ENCODE measurements at regions not wholly inside any gene's neighbourhood (a gene's known extent, or its start where the extent isn't known, plus 50 kb on each side); places are given as distances from the start of the nearest gene placed in this dataset.
A peak's percentile ranks its signal among the peaks of the same experiment; 100 is the strongest.

DNA sequence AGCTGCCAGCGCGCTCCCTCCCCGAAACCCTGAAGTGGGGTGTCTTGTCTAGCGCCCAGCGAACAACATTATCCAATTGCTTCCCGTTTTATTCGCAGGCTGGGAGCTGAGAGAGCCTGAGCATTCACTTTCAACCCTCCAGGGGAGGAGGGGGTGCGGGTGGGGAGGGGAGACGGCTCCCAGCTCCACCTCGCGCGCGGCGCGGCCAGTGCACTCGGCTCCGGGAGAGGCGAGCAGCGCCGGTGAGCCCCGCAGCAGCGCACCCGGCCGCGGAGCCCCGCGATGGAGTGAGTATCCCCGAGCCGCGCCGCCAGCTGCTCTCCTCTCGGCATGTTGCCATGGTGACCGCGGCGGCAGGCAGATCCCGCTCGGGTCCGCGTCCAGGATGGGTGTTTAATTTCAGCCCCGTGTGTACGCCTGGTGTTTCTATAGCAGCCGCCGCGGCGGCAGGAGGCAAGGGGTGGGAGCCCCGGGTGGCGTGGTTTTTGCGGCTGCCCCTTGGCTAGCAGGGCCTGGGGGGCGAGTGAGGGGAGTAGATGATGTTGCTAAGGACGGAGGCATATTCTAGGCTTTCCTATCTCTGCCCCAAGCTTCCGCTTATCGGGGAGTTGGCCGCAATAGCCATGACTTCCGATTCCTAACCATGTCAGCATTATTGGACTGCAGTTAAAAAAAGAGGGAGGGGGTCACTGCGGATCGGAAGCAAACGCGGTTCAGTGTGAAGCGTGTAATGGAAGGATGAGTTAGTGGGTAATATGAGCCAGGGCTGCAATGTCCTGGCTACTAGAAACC, 139.2 kb upstream of the PALM2AKAP2 start:
- H3K9me3 ChIP-seq (ENCODE audit: control insufficient read depth, insufficient read depth, low read depth, low read length) = no peaks in the 10 kb centered on the region
- H3K79me2 ChIP-seq (ENCODE audit: control insufficient read depth, insufficient read depth, low read length) = no peaks in the 10 kb centered on the region
- H3K36me3 ChIP-seq (ENCODE audit: control insufficient read depth, insufficient read depth, low read length) = no peaks in the 10 kb centered on the region
- H4K20me1 ChIP-seq (ENCODE audit: control insufficient read depth, extremely low read depth, insufficient read depth, low read length) = no peaks in the 10 kb centered on the region
- H3K4me1 ChIP-seq (ENCODE audit: control insufficient read depth, extremely low read depth, insufficient read depth, low read length) = peaks cover 5% of the 10 kb centered on the region
- TF ChIP-seq, protein P1, sequence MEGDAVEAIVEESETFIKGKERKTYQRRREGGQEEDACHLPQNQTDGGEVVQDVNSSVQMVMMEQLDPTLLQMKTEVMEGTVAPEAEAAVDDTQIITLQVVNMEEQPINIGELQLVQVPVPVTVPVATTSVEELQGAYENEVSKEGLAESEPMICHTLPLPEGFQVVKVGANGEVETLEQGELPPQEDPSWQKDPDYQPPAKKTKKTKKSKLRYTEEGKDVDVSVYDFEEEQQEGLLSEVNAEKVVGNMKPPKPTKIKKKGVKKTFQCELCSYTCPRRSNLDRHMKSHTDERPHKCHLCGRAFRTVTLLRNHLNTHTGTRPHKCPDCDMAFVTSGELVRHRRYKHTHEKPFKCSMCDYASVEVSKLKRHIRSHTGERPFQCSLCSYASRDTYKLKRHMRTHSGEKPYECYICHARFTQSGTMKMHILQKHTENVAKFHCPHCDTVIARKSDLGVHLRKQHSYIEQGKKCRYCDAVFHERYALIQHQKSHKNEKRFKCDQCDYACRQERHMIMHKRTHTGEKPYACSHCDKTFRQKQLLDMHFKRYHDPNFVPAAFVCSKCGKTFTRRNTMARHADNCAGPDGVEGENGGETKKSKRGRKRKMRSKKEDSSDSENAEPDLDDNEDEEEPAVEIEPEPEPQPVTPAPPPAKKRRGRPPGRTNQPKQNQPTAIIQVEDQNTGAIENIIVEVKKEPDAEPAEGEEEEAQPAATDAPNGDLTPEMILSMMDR (conservative IDR thresholded peaks at IDR 0.05 in 1 of 2, IDR thresholded peaks at IDR 0.05 in 1 of 2; ENCODE audit: low read depth in 1 of 2, low read length in 2 of 2) = no peak
- peak; percentile 88 for TF ChIP-seq EZH2 (IDR thresholded peaks at IDR 0.05; ENCODE audit: low read length, missing control alignments)
- peaks cover 39% of the 10 kb centered on the region for H3K27me3 ChIP-seq (ENCODE audit: control insufficient read depth, insufficient read depth, low read length)
- H3K9ac ChIP-seq (ENCODE audit: insufficient read depth, low read length) = peak overlapping the region; percentile 23
- no peak overlapping the region for H3K27ac ChIP-seq (ENCODE audit: insufficient read depth, low read length)
- peak overlapping the region; percentile 31 to 52 (median 40) for H3K4me3 ChIP-seq (replicated peaks in 1 of 4; ENCODE audit: control extremely low read depth in 1 of 4, insufficient read depth in 1 of 4, low read depth in 3 of 4, low read length in 4 of 4)
- peak; percentile 39 to 62 for DNase-seq (ENCODE audit: low read depth in 2 of 2)
- no peak overlapping the region for H2AFZ ChIP-seq (ENCODE audit: low read length)
- peak overlapping the region; percentile 80 for H3K4me2 ChIP-seq (ENCODE audit: extremely low read depth, insufficient read depth, low read length)

DNA sequence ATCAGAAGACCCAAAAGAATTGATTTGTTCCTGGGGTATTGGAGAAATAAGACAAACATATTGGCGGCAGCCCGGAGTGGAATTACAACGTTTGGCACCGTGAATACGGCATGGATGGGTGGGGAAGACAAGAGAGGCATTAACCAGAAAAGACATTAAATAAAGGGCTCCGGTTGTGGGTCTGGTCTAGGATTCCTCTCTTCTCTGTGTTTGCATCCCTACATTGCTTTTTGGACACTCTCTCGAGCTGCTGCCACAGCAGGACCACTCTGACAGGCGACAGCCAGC, 138.7 kb upstream of the PALM2AKAP2 start:
- H4K20me1 ChIP-seq (ENCODE audit: control insufficient read depth, extremely low read depth, insufficient read depth, low read length) = no peaks in the 10 kb centered on the region
- no peak overlapping the region for H2AFZ ChIP-seq (ENCODE audit: low read length)
- H3K79me2 ChIP-seq (ENCODE audit: control insufficient read depth, insufficient read depth, low read length) = no peaks in the 10 kb centered on the region
- no peak for DNase-seq (ENCODE audit: low read depth in 2 of 2)
- peaks cover 5% of the 10 kb centered on the region for H3K4me1 ChIP-seq (ENCODE audit: control insufficient read depth, extremely low read depth, insufficient read depth, low read length)
- H3K9me3 ChIP-seq (ENCODE audit: control insufficient read depth, insufficient read depth, low read depth, low read length) = no peaks in the 10 kb centered on the region
- peak overlapping the region in 2 of 4 experiments; percentile 47 to 52 for H3K4me3 ChIP-seq (replicated peaks in 1 of 4; ENCODE audit: control extremely low read depth in 1 of 4, insufficient read depth in 1 of 4, low read depth in 3 of 4, low read length in 4 of 4)
- H3K9ac ChIP-seq (ENCODE audit: insufficient read depth, low read length) = no peak overlapping the region
- no peak overlapping the region for H3K27ac ChIP-seq (ENCODE audit: insufficient read depth, low read length)
- H3K27me3 ChIP-seq (ENCODE audit: control insufficient read depth, insufficient read depth, low read length) = peaks cover 39% of the 10 kb centered on the region
- TF ChIP-seq EZH2 (IDR thresholded peaks at IDR 0.05; ENCODE audit: low read length, missing control alignments) = no peak
- TF ChIP-seq, protein P1 (conservative IDR thresholded peaks at IDR 0.05 in 1 of 2, IDR thresholded peaks at IDR 0.05 in 1 of 2; ENCODE audit: low read depth in 1 of 2, low read length in 2 of 2) = no peak
- H3K4me2 ChIP-seq (ENCODE audit: extremely low read depth, insufficient read depth, low read length) = peak overlapping the region; percentile 80
- no peaks in the 10 kb centered on the region for H3K36me3 ChIP-seq (ENCODE audit: control insufficient read depth, insufficient read depth, low read length)

GRCh38 chr9:109652112-109652511, 127.9 kb upstream of the PALM2AKAP2 start:
- H2AFZ ChIP-seq (ENCODE audit: low read length) = no peak overlapping the region
- DNase-seq (ENCODE audit: low read depth in 2 of 2) = peak; percentile 59 to 62
- no peak overlapping the region for H3K4me3 ChIP-seq (replicated peaks in 1 of 4; ENCODE audit: control extremely low read depth in 1 of 4, insufficient read depth in 1 of 4, low read depth in 3 of 4, low read length in 4 of 4)
- H3K9me3 ChIP-seq (ENCODE audit: control insufficient read depth, insufficient read depth, low read depth, low read length) = no peaks in the 10 kb centered on the region
- H3K9ac ChIP-seq (ENCODE audit: insufficient read depth, low read length) = no peak overlapping the region
- H3K79me2 ChIP-seq (ENCODE audit: control insufficient read depth, insufficient read depth, low read length) = no peaks in the 10 kb centered on the region
- no peak overlapping the region for H3K4me2 ChIP-seq (ENCODE audit: extremely low read depth, insufficient read depth, low read length)
- H3K27me3 ChIP-seq (ENCODE audit: control insufficient read depth, insufficient read depth, low read length) = no peaks in the 10 kb centered on the region
- H3K4me1 ChIP-seq (ENCODE audit: control insufficient read depth, extremely low read depth, insufficient read depth, low read length) = no peaks in the 10 kb centered on the region
- TF ChIP-seq, protein P1 (conservative IDR thresholded peaks at IDR 0.05 in 1 of 2, IDR thresholded peaks at IDR 0.05 in 1 of 2; ENCODE audit: low read depth in 1 of 2, low read length in 2 of 2) = no peak
- no peak for TF ChIP-seq EZH2 (IDR thresholded peaks at IDR 0.05; ENCODE audit: low read length, missing control alignments)
- no peaks in the 10 kb centered on the region for H4K20me1 ChIP-seq (ENCODE audit: control insufficient read depth, extremely low read depth, insufficient read depth, low read length)
- no peak overlapping the region for H3K27ac ChIP-seq (ENCODE audit: insufficient read depth, low read length)
- no peaks in the 10 kb centered on the region for H3K36me3 ChIP-seq (ENCODE audit: control insufficient read depth, insufficient read depth, low read length)
